Right renal pelvis (tissue), 4 donors: ENCODE measurements at regions not wholly inside any gene's neighbourhood (a gene's known extent, or its start where the extent isn't known, plus 50 kb on each side); places are given as distances from the start of the nearest gene placed in this dataset.
"Not testable (repeated sequence)": the region's sequence is repeated elsewhere in the genome, so short reads cannot be mapped to it uniquely, and the experiment has no call there.

Experiments
- DNase-seq, 4 donors: peaks; one replicate each; pipeline ENCODE4 v3.0.0-alpha.2; 2013; ENCODE audit warnings: low read depth in 4 of 4, low spot score in 3 of 4, missing footprints in 1 of 4

DNA sequence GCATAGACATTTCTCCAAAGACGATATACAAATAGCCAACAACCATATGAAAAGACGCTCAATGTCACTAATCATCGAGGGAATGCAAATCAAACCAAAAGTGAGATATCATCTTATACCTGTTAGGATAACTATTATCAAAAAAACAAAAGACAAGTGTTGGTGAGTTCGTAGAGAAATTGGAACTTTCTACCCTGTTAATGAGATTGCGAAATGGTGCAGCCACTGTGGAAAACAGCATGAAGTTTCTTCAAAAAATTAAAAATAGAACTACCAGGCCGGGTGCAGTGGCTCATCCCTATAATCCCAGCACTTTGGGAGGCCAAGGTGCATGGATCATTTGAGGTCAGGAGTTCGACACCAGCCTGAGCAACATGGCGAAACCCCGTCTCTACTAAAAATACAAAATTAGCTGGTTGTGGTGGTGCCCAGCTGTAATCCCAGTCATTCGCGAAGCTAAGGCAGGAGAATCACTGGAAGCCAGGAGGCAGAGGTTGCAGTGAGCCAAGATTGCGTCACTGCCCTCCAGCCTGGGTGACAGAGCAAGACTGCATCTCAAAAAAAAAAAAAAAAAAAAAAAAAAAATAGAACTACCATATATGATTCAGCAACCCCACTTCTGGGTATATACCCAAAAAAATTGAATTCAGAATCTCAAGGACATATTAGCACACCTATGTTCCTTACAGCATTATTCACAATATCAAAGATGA is 170.0 kb upstream of the ZNF184 start:
- DNase-seq, result no peak

DNA sequence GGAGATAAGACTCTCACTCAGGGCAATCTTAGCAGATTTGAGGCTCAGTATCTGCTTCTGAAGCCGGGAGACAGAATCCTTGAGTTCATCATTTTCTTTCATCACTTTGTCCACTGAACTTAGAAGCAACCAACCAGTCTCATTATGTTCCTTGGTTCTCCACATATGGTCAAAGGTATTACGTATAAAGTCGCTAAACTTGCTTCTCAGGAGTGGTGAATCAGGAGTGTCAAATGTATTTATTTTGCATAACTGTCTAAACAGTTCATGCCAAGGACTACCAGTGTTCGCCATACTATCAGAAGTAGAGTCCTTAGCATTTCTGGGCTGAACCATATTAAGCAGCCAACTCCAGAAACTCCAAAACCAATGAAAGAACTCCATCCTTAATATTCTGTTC is 163.0 kb upstream of the ZNF184 start:
- not testable (repeated sequence) for DNase-seq

- DNase-seq, result not testable (repeated sequence)
Measured at GRCh38 chr6:27633221-27633688, 160.3 kb upstream of the ZNF184 start.

DNA sequence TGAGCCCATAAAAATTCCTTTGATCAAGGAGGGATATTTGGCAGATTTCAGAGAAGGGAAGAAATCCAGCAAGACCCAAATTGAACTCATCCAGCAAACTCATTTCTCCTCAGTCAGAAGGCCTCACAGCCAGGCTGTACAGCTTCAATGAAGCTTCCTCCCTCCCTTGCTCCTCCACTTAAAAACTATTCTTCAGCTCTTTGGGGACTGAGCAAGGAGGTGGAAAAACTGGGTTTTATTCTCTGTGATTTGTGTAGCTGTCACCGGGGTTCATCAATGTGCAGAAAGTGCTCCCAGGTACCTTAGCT is 158.7 kb upstream of the ZNF184 start:
- no peak for DNase-seq

DNA sequence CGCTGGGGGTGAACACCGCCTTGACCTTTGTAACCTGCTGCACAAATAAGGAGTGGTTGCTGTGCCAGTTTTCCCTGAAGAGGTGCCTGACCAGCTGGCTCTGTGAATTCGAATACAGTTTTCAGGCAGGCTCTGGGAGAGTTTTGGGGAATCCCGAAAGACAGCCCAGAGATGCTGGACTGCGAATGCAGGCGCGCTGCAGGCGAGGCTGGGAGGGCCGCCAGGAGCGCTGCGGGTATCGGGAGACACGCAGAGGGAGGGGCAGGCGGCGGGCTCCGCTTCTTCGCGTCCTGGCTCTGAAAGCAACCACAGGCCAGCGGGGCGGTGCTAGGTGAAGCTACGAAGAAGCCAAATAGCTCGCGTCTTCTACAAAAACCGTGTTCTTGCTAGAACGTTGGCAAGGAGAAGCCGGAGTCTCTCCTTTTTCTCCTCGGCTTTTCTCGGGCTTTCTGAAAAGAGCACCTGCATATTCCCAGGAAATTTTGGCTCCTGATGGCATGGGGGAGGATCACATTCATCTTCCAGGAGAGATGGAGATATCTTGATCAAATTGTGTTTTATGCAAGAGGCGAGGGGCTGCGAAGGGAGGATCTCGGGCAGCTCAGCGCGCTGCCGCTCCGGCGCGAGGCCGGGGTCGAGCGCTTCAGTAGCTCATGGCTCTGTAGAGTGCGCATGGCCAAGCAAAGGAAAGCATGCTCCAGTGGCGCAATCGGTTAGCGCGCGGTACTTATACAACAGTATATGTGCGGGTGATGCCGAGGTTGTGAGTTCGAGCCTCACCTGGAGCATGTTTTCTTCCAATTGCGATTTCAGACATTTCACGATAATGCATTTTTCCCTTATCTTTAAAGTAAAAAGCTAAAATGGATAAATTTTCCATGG is 158.1 kb upstream of the ZNF184 start:
- peak in 1 of 4 donors; percentile 25 for DNase-seq

- no peak for DNase-seq
Measured at GRCh38 chr6:27624694-27625262, 151.9 kb upstream of the ZNF184 start.

GRCh38 chr6:27623103-27623502 is 150.2 kb upstream of the ZNF184 start:
- no peak for DNase-seq

DNA sequence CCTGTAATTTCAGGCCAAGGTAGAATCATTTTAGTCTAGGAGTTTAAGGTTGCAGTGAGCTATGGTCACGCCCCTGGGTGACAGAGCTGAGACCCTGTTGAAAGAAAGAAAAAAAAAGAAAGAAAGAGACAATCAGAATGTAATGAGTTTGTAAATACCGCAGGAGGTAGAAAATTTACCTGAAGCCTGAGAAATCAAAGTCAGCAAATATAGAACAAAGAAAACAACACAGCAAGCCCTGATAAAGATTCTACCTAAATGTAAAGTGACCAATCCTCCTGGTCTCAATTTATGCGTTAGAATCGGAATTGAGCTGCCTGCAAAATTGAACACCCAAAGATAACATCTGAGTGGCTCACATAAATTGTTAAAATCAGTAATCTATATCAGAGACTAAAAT is 146.5 kb upstream of the ZNF184 start:
- DNase-seq, result no peak

DNA sequence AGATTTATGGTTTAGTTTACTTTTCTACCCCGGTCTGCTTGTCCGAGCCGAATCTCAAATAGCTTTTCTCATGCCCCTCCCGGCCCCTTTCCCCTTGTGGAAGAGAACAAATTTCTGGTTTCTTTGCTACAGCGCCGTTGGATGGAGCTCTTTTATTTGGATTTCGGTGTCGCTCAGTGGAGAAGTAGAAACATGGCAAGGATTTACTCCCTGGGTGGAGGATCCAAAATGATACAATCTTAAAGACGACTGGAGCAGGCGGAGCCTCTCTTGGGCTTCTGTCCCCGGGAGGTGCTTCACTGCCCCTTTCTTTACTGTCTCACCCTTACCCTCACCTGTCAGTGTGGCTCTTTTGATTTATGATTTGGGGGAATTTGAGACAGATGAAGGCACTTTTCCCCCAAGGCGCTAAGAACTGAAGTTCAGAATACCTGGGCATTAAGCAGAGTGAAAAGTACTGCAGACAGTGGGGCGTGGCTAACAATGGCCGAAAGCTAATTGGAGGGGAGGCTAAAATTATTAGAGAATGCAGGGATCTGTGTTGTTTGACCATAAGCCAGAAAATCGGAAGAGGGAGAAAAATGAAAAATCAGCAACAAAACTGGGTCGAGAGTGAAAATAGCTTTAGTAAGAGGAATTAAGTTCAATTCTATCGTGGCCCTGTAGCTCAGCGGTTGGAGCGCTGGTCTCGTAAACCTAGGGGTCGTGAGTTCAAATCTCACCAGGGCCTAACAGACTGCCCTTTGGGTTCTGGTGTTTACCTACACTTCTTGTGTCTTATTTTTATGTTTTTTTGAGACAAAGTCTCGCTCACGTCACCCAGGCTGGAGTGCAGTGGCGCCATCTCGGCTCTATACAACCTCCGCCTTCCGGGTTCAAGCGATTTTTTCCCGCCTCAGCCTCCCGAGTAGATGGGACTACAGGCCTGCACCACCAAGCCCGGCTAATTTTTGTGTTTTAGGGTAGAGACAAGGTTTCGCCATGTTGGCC is 145.1 kb upstream of the ZNF184 start:
- no peak for DNase-seq

DNA sequence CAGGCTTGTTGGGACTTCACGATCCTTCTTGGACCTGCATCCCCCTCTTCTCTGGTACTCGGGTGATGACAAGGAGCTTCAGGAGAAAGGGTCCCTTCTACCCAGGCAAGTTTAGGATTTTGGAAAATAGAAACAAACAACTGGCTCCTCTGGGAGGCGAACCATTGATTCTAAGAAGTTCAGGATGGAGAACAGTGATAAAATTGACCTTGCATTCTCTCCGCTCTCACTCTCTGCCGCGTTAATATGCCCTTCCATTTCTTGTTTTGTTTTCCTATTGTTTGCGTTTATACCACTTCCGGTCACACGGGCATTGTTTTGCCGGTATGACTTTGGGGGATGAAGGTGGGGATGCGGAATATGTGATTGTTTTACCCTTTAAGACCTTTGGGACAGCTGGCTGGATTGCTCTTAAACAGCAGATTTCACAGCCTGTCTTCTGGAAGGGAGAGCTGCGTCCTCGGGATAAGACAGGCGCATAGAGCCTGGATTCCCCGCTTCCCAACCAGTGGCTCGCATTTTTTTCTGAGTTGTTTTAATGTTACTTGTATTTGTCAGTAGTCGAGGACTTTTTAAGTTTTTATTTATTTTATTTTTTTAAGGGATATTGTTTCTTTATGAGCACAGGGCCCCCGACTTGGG is 144.3 kb upstream of the ZNF184 start:
- no peak for DNase-seq

- DNase-seq, result no peak
Measured at GRCh38 chr6:27616328-27617045, 143.6 kb upstream of the ZNF184 start.

DNA sequence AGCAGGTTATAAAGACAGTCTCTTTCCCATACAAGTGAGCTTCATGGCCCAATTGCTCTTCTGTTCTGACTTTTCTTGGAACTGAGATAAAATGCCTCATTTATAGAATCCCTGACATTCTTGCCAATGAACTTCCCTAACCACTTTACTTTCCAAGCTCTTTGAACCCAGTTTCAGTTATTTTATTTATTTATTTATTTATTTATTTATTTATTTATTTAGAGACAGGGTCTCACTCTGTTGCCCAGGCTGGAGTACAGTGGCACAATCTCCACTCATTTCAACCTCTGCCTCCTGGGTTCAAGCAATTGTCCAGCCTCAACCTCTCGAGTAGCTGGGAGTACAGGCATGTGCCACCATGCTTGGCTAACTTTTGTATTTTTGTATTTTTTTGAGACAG is 138.5 kb upstream of the ZNF184 start:
- DNase-seq, result no peak

GRCh38 chr6:27608916-27609883 is 136.3 kb upstream of the ZNF184 start:
- DNase-seq, result no peak

GRCh38 chr6:27605401-27606342 is 132.8 kb upstream of the ZNF184 start:
- no peak for DNase-seq

GRCh38 chr6:27604986-27605385 is 132.1 kb upstream of the ZNF184 start:
- no peak for DNase-seq

DNA sequence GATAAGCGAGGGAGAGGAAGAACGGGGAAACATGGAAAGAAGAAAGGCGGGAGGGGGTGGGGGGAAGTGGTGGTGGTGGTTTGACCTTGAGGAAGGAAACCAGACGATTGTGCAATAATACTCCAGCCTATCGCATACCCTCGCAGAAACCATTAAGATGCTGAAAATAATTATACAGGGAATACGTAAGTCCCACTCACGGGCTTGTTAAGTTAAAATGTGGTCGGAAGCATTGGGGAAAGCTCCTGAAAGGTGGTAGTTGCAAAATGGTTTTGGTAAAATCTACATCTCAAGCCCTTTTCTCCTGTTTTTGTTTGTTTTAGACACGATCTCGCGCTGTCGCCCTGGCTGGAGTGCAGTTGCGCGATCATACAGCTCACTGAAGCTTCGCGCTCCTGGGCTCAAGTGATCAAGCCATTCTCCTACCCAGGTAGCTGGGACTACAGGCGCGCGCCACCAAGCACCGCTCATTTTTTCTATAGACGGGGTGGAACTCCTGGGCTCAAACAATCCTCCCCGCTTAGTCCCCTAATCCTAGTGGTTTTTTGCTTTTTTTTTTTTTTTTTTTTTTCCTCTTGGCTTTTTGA is 128.9 kb upstream of the ZNF184 start:
- no peak for DNase-seq
